HG03196 (cell line): ENCODE measurements at regions not wholly inside any gene's neighbourhood (a gene's known extent, or its start where the extent isn't known, plus 50 kb on each side); places are given as distances from the start of the nearest gene placed in this dataset.
A peak's percentile ranks its signal among the peaks of the same experiment; 100 is the strongest.
"Not testable (repeated sequence)": the region's sequence is repeated elsewhere in the genome, so short reads cannot be mapped to it uniquely, and the experiment has no call there.

Source experiments
- ATAC-seq: cut with Tn5 transposase; IDR thresholded peaks from one replicate; pipeline ENCODE4 v1.9.1; 2021; ENCODE audit not compliant: unreplicated experiment

GRCh38 chrX:121407627-121408026, 360.2 kb downstream of the GLUD2 start:
- ATAC-seq, result no peak

GRCh38 chrX:121431514-121431913, 384.1 kb downstream of the GLUD2 start:
- ATAC-seq, result not testable (repeated sequence)

GRCh38 chrX:121433289-121433688, 385.9 kb downstream of the GLUD2 start:
- no peak for ATAC-seq

- not testable (repeated sequence) for ATAC-seq
Observed at GRCh38 chrX:121437666-121438065, 390.3 kb downstream of the GLUD2 start.

GRCh38 chrX:121455890-121456289, 408.5 kb downstream of the GLUD2 start:
- ATAC-seq, result no peak

GRCh38 chrX:121456315-121456714, 408.9 kb downstream of the GLUD2 start:
- ATAC-seq, result peak; percentile 92

- no peak for ATAC-seq
Observed at GRCh38 chrX:121457096-121457495, 409.7 kb downstream of the GLUD2 start.

- no peak for ATAC-seq
Observed at GRCh38 chrX:121479406-121479805, 432.0 kb downstream of the GLUD2 start.

GRCh38 chrX:121496966-121497365, 449.6 kb downstream of the GLUD2 start:
- ATAC-seq, result no peak

GRCh38 chrX:121504153-121504552, 456.7 kb downstream of the GLUD2 start:
- ATAC-seq, result no peak

GRCh38 chrX:121546317-121546716, 498.9 kb downstream of the GLUD2 start:
- ATAC-seq, result no peak

- ATAC-seq, result no peak
Observed at GRCh38 chrX:121558886-121559285, 511.5 kb downstream of the GLUD2 start.

GRCh38 chrX:121562616-121563015, 515.2 kb downstream of the GLUD2 start:
- ATAC-seq, result no peak

GRCh38 chrX:121569609-121570008, 522.2 kb downstream of the GLUD2 start:
- no peak for ATAC-seq

GRCh38 chrX:121570072-121570841, 522.8 kb downstream of the GLUD2 start:
- no peak for ATAC-seq

GRCh38 chrX:121571333-121571732, 523.9 kb downstream of the GLUD2 start:
- no peak for ATAC-seq

GRCh38 chrX:121574384-121574783, 527.0 kb downstream of the GLUD2 start:
- not testable (repeated sequence) for ATAC-seq

GRCh38 chrX:121579016-121579760, 531.8 kb downstream of the GLUD2 start:
- ATAC-seq, result no peak

- no peak for ATAC-seq
Observed at GRCh38 chrX:121581885-121582284, 534.5 kb downstream of the GLUD2 start.

- ATAC-seq, result no peak
Observed at GRCh38 chrX:121585626-121586025, 538.2 kb downstream of the GLUD2 start.

- ATAC-seq, result no peak
Observed at GRCh38 chrX:121592884-121593283, 545.5 kb downstream of the GLUD2 start.

GRCh38 chrX:121598356-121598755, 550.9 kb downstream of the GLUD2 start:
- ATAC-seq, result no peak
